Chondrocyte (in vitro differentiated cells): ENCODE measurements at regions not wholly inside any gene's neighbourhood (a gene's known extent, or its start where the extent isn't known, plus 50 kb on each side); places are given as distances from the start of the nearest gene placed in this dataset.

Experiments used
- DNase-seq: peaks from one replicate; pipeline ENCODE4 v3.0.0; 2021; ENCODE audit warnings: mixed read lengths, low spot score
- H3K27ac Mint-ChIP-seq: one replicate; pipeline ENCODE4 v1.8.0; 2021; ENCODE audit warnings: mild to moderate bottlenecking, moderate library complexity, mixed read lengths; ENCODE audit not compliant: unreplicated experiment
- H3K27me3 Mint-ChIP-seq: 2 replicates; pipeline ENCODE4 v1.8.0; 2021; ENCODE audit warnings: low read depth, mixed read lengths
- H3K36me3 Mint-ChIP-seq: 2 replicates; pipeline ENCODE4 v1.8.0; 2021; ENCODE audit warnings: low read depth, mixed read lengths
- H3K4me1 Mint-ChIP-seq: 2 replicates; pipeline ENCODE4 v1.8.0; 2021; ENCODE audit warnings: low read depth, mild to moderate bottlenecking, mixed read lengths
- H3K4me3 Mint-ChIP-seq: one replicate; pipeline ENCODE4 v1.8.0; 2021; ENCODE audit warnings: mild to moderate bottlenecking, moderate library complexity, mixed read lengths; ENCODE audit not compliant: unreplicated experiment
- H3K9me3 Mint-ChIP-seq: 2 replicates; pipeline ENCODE4 v1.8.0; 2021; ENCODE audit warnings: low read depth, mixed read lengths
- TF ChIP-seq, protein P1 (sequence below): fragments of 200-600 bp; sonication (generic); IDR thresholded peaks from 2 replicates; pipeline ENCODE4 v1.5.0; 2021; ENCODE audit warnings: antibody characterized with exemption, mild to moderate bottlenecking, moderate library complexity

DNA sequence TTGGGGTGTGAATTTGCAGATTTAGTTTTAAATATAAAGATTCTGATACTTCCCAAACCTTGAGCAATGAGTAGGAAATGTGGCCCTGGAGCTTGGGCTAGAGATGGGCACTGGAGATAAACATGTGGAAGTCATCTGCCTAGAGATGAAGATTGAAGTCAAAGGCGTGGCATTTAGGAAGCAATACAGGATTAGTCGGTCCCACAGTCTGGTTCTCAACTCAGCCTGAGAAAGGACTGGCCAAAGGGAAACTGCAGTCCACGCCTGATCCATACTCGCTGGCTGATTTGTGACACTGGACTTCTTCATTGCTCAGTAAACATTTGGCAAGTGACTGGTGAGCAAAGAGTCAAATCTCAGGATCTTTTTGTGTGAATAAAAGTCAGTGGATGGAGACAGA is 268.2 kb upstream of the ATP2B1 start:
- Mint-ChIP-seq H3K9me3 (peaks cover 5% of the 10 kb centered on the region), H3K36me3 (no peaks in the 10 kb centered on the region), H3K4me1 (peaks cover 20% of the 10 kb centered on the region), H3K27me3 (no peaks in the 10 kb centered on the region), H3K4me3 (no peak overlapping the region), H3K27ac (no peak overlapping the region)
- TF ChIP-seq, protein P1, sequence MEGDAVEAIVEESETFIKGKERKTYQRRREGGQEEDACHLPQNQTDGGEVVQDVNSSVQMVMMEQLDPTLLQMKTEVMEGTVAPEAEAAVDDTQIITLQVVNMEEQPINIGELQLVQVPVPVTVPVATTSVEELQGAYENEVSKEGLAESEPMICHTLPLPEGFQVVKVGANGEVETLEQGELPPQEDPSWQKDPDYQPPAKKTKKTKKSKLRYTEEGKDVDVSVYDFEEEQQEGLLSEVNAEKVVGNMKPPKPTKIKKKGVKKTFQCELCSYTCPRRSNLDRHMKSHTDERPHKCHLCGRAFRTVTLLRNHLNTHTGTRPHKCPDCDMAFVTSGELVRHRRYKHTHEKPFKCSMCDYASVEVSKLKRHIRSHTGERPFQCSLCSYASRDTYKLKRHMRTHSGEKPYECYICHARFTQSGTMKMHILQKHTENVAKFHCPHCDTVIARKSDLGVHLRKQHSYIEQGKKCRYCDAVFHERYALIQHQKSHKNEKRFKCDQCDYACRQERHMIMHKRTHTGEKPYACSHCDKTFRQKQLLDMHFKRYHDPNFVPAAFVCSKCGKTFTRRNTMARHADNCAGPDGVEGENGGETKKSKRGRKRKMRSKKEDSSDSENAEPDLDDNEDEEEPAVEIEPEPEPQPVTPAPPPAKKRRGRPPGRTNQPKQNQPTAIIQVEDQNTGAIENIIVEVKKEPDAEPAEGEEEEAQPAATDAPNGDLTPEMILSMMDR, result no peak
- DNase-seq, result no peak

GRCh38 chr12:89975574-89975973 is 266.9 kb upstream of the ATP2B1 start:
- no peak overlapping the region for H3K4me3 Mint-ChIP-seq
- H3K27me3 Mint-ChIP-seq, result no peaks in the 10 kb centered on the region
- H3K27ac Mint-ChIP-seq, result no peak overlapping the region
- H3K9me3 Mint-ChIP-seq, result peaks cover 5% of the 10 kb centered on the region
- no peaks in the 10 kb centered on the region for H3K36me3 Mint-ChIP-seq
- peaks cover 19% of the 10 kb centered on the region for H3K4me1 Mint-ChIP-seq
- DNase-seq, result no peak
- TF ChIP-seq, protein P1, result no peak

- Mint-ChIP-seq H3K27ac (no peak overlapping the region), H3K9me3 (peaks cover 5% of the 10 kb centered on the region), H3K4me3 (no peak overlapping the region), H3K27me3 (no peaks in the 10 kb centered on the region), H3K4me1 (peaks cover 2% of the 10 kb centered on the region), H3K36me3 (no peaks in the 10 kb centered on the region)
- TF ChIP-seq, protein P1, result no peak
- DNase-seq, result no peak
These were observed 263.2 kb upstream of the ATP2B1 start for GRCh38 chr12:89971880-89972279.

- H3K27me3 Mint-ChIP-seq, result no peaks in the 10 kb centered on the region
- no peak for DNase-seq
- no peaks in the 10 kb centered on the region for H3K4me1 Mint-ChIP-seq
- no peaks in the 10 kb centered on the region for H3K36me3 Mint-ChIP-seq
- peaks cover 5% of the 10 kb centered on the region for H3K9me3 Mint-ChIP-seq
- TF ChIP-seq, protein P1, result no peak
- H3K27ac Mint-ChIP-seq, result no peak overlapping the region
- no peak overlapping the region for H3K4me3 Mint-ChIP-seq
These were observed 262.1 kb upstream of the ATP2B1 start for GRCh38 chr12:89970722-89971121.

DNA sequence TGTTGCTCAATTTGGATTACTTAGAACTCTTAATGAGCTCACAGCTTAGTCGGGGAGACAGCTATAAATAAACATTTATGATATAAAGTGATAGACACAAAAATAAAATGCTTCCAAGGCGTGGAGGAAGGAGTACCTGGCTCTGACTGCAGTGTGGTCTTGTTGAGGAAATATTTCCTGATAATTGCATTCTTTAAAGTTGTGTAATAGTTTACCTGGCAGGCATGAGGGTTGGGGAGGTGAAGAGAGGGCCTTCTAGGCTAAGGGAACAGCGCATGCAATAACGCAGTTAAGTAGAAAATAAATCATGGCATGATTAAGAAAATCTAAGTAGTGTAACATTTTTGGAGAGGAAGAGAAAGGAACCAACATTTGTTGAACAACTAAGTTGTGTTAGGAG is 260.5 kb upstream of the ATP2B1 start:
- no peak overlapping the region for H3K4me3 Mint-ChIP-seq
- no peaks in the 10 kb centered on the region for H3K27me3 Mint-ChIP-seq
- no peaks in the 10 kb centered on the region for H3K36me3 Mint-ChIP-seq
- no peaks in the 10 kb centered on the region for H3K9me3 Mint-ChIP-seq
- no peaks in the 10 kb centered on the region for H3K4me1 Mint-ChIP-seq
- DNase-seq, result no peak
- TF ChIP-seq, protein P1, result no peak
- no peak overlapping the region for H3K27ac Mint-ChIP-seq
